ENCODE measurements at regions not wholly inside any gene's neighbourhood (a gene's known extent, or its start where the extent isn't known, plus 50 kb on each side); places are given as distances from the start of the nearest gene placed in this dataset.

DNA sequence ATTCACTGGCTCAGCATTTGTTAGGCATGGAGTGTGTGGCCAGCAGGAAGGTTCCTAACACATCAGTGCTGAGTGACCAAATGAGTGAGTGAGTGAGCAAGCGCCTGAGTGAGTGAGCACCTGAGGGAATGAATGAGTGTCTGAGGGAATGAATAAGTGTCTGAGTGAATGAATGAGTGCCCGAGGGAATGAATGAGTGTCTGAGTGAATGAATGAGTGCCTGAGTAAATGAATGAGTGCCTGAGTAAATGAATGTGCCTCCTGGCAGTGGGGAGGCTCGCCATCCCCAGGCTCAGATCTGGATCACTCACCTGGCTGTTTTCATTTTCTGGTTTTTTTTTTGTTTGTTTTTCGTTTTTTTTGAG, 52.1 kb upstream of the TCF20 start:
- DNase-seq: no peak
- Mint-ChIP-seq H3K4me1 (ENCODE audit: low read depth) (0 out of 2 replicates have a peak, but pooled peaks cover 7% of the 10 kb centered on the region), H3K9me3 (no peaks in the 10 kb centered on the region), H3K4me3 (no peak overlapping the region), H3K36me3 (ENCODE audit: low read depth) (no peaks in the 10 kb centered on the region), H3K27me3 (ENCODE audit: insufficient read depth) (peaks cover 17% of the 10 kb centered on the region), H3K27ac (no peak overlapping the region)
- TF ChIP-seq, protein P1, sequence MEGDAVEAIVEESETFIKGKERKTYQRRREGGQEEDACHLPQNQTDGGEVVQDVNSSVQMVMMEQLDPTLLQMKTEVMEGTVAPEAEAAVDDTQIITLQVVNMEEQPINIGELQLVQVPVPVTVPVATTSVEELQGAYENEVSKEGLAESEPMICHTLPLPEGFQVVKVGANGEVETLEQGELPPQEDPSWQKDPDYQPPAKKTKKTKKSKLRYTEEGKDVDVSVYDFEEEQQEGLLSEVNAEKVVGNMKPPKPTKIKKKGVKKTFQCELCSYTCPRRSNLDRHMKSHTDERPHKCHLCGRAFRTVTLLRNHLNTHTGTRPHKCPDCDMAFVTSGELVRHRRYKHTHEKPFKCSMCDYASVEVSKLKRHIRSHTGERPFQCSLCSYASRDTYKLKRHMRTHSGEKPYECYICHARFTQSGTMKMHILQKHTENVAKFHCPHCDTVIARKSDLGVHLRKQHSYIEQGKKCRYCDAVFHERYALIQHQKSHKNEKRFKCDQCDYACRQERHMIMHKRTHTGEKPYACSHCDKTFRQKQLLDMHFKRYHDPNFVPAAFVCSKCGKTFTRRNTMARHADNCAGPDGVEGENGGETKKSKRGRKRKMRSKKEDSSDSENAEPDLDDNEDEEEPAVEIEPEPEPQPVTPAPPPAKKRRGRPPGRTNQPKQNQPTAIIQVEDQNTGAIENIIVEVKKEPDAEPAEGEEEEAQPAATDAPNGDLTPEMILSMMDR (IDR thresholded peaks at IDR 0.05): no peak

DNA sequence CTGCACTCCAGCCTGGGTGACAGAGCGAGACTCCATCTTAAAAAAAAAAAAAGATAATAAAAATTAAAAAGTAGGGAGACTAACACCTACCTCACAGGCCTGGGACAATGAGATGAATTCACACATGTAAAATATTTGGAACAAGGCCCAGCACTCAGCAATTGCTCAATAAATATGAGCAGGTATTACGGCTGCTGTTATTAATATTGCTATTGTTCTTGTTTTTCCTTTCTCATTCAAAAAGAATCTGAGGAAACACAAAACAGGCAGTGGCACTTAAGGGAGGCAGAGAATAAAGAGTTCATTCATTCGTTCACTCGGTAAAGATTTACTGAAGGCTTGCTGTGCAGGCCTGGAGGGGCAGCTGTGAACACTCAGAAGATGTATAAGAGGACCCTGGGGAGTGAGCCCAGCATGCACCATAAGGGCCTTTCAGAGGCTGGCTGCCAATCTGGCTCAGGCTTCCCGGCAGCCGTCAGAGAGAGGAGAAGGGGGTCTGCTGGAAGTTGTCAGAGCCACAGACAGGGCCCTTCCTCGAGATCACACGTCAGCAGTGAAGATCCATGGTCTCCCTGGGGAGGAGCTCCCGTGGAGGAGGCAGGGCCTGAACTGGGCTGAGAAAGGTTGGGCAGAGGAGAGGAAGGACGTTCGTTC, 51.6 kb upstream of the TCF20 start:
- Mint-ChIP-seq H3K9me3 (no peaks in the 10 kb centered on the region), H3K36me3 (ENCODE audit: low read depth) (no peaks in the 10 kb centered on the region), H3K27ac (no peak overlapping the region), H3K27me3 (ENCODE audit: insufficient read depth) (peaks cover 17% of the 10 kb centered on the region), H3K4me1 (ENCODE audit: low read depth) (peaks cover 8% of the 10 kb centered on the region; the same call in 1 of the 2 replicates), H3K4me3 (no peak overlapping the region)
- no peak for DNase-seq
- TF ChIP-seq, protein P1 (IDR thresholded peaks at IDR 0.05): no peak

DNA sequence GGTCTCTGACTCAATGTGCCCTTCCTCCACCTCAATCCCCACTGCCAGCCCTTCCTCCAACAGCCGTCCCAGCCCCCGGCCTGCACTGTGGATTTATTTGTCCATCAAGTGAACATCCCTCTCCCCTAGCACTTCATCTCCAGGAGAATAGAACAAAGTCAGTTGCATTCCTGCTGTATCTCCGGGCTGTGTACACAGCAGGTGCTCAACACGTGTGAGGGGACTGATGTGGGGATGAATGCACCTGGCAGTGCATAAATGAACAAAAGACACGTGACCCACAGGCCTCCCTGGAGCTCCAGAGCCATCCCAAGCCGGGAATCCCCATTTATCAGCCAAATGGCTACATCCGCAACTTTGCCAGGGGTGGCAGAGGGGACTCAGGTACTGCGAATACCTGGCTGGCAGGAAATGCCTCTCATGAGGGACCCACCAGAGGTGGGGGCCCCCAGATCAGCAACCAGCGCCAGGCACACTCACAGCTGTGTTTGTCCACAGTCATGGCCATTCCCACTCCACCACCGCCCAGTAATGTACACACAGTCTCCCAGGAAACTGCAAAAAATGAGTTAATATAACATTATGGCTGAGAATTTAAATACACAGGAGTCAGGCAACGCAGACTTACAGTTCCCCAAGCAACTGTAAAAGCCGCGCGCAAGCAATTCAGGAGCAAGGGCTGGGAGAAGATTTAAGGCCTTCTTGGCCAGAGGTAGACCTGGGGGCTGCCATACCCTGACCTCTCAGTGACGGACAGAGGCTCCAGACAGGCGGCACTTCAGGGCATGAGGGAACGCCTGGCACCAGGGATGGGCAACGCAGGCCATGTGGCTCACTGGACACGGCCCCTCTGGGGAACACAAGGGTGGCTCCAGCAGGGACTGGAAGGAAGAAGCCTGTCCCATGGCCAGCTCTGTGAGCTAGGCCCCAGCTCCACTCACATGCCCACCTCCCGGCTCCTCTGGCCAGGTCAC, 50.3 kb upstream of the TCF20 start:
- peaks cover 12% of the 10 kb centered on the region; the same call in 1 of the 2 replicates for H3K4me1 Mint-ChIP-seq (ENCODE audit: low read depth)
- no peaks in the 10 kb centered on the region for H3K9me3 Mint-ChIP-seq
- H3K36me3 Mint-ChIP-seq (ENCODE audit: low read depth): no peaks in the 10 kb centered on the region
- peaks cover 21% of the 10 kb centered on the region for H3K27me3 Mint-ChIP-seq (ENCODE audit: insufficient read depth)
- DNase-seq: no peak
- no peak overlapping the region for H3K27ac Mint-ChIP-seq
- TF ChIP-seq, protein P1 (IDR thresholded peaks at IDR 0.05): no peak
- peak overlapping the region; percentile 78; the same call in 1 of the 2 replicates for H3K4me3 Mint-ChIP-seq
